Panc1 (cell line): ENCODE measurements at regions not wholly inside any gene's neighbourhood (a gene's known extent, or its start where the extent isn't known, plus 50 kb on each side); places are given as distances from the start of the nearest gene placed in this dataset.
"Not testable (repeated sequence)": the region's sequence is repeated elsewhere in the genome, so short reads cannot be mapped to it uniquely, and the experiment has no call there.

Experiments used
- ATAC-seq: fragments of 200-7000 bp; cut with Tn5 transposase; 2 replicates; pipeline ENCODE4 v1.9.1; 2020; ENCODE audit warnings: mild to moderate bottlenecking, moderate library complexity
- BruUV-seq: library from RNA; stranded (reverse); fragments of 400-500 nt; replicated peaks from 2 replicates; lab custom pipeline; 2021; lab: Mats Ljungman, UMichigan
- CTCF ChIA-PET: fragments of 300-600 bp; sonication (Branson Sonifier 250); formaldehyde crosslinking; loops from one replicate; lab custom pipeline; 2022; ENCODE audit warnings: antibody characterized with exemption; lab: Charles Lee
- POLR2A ChIA-PET: fragments of 300-600 bp; sonication (Branson Sonifier 250); formaldehyde crosslinking; loops from one replicate; lab custom pipeline; 2022; ENCODE audit warnings: antibody characterized with exemption; lab: Charles Lee
- DNase-seq: peaks from one replicate; pipeline ENCODE4 v3.0.0-alpha.2; 2010; ENCODE audit warnings: low read depth, low spot score
- H3K27ac ChIP-seq: 2 replicates; pipeline ENCODE4 v1.5.1; 2011; ENCODE audit warnings: mild to moderate bottlenecking, low read length, inconsistent platforms
- H3K27me3 ChIP-seq: fragments of 200-500 bp; sonication (Bioruptor generic); 2 replicates; pipeline ENCODE4 v1.6.0; 2014; ENCODE audit warnings: low read length, inconsistent platforms; ENCODE audit not compliant: control insufficient read depth, insufficient read depth
- H3K36me3 ChIP-seq: fragments of 200-500 bp; sonication (Bioruptor generic); 2 replicates; pipeline ENCODE4 v1.5.1; 2014; ENCODE audit warnings: inconsistent platforms, mild to moderate bottlenecking, low read length, moderate library complexity; ENCODE audit not compliant: control insufficient read depth, insufficient read depth
- H3K4me1 ChIP-seq: 2 replicates; pipeline ENCODE4 v1.5.1; 2011; ENCODE audit warnings: inconsistent platforms, mild to moderate bottlenecking, low read length, moderate library complexity; ENCODE audit not compliant: control insufficient read depth, insufficient read depth
- H3K4me3 ChIP-seq, 2 experiments: 2 replicates each; pipeline ENCODE4 v1.5.1; 2011 to 2012; ENCODE audit warnings: low read depth in 2 of 2, low read length in 2 of 2, mild to moderate bottlenecking in 2 of 2, inconsistent platforms in 1 of 2, moderate library complexity in 1 of 2
- H3K9me3 ChIP-seq: fragments of 200-500 bp; sonication (Bioruptor generic); 2 replicates; pipeline ENCODE4 v1.5.1; 2014; ENCODE audit warnings: low read depth, mild to moderate bottlenecking, inconsistent platforms, low read length, moderate library complexity; ENCODE audit not compliant: control insufficient read depth, insufficient read depth
- POLR2AphosphoS5 ChIP-seq: IDR thresholded peaks from 2 replicates; pipeline ENCODE4 v1.6.1; 2012; ENCODE audit warnings: mild to moderate bottlenecking, low read depth, low read length, moderate library complexity
- SIN3A ChIP-seq: IDR thresholded peaks from 2 replicates; pipeline ENCODE4 v1.6.1; 2012; ENCODE audit warnings: low read depth, mild to moderate bottlenecking, low read length, moderate library complexity, borderline replicate concordance; ENCODE audit not compliant: insufficient read depth
- TCF7L2 ChIP-seq: IDR thresholded peaks from 2 replicates; pipeline ENCODE4 v1.6.1; 2011; ENCODE audit warnings: mild to moderate bottlenecking, low read depth, low read length, inconsistent platforms
- in situ Hi-C: cut with HindIII; loops from 2 replicates; pipeline ENCODE4 v1.10.0; 2016; ENCODE audit warnings: low sequenced_read_pairs, low pct_unique_long_range_greater_than_20kb
- intact Hi-C: fragments of 100-400 bp; cut with micrococcal nuclease; formaldehyde crosslinking; loops from one replicate; pipeline ENCODE4 v1.10.0; 2022; ENCODE audit not compliant: unreplicated experiment
- TF ChIP-seq, protein P1 (sequence below), 2 experiments: IDR thresholded peaks; 2 replicates each; pipeline ENCODE4 v1.6.1; 2011 to 2012; ENCODE audit warnings: low read depth in 2 of 2, control low read depth in 1 of 2, low read length in 1 of 2, mild to moderate bottlenecking in 1 of 2, moderate library complexity in 1 of 2; ENCODE audit not compliant: insufficient read depth in 1 of 2
- TF ChIP-seq, protein P2 (sequence below): fragments of 450-650 bp; IDR thresholded peaks from 2 replicates; pipeline ENCODE4 v1.5.1; 2017; ENCODE audit warnings: mild to moderate bottlenecking

DNA sequence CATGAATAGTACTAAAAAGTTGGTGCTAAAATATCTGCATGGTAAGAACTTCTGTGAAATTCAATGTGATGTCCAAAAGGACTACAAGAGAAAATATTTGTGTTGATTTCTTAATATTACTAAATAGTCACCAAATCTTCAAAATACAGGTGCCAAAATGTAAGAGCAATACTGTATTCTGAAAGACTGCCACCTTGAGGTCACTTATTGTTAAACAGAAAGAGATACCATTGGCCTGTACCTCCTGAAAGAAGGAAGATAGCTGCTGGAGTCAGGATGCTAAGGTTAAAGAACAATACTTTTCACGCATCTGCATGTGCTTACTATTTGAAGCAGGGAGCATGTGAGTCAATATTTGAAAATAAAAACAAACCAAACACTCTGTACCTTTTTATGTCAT lies 72.0 kb upstream of the LSAMP start:
- H3K27ac ChIP-seq: no peak overlapping the region
- in situ Hi-C loops: no loop called here
- no peak overlapping the region for H3K4me3 ChIP-seq
- ChIA-PET POLR2A (no interaction called here), CTCF (interaction anchor here (0.6 kb wide), 1 partner anchor 22 kb away, joined by 3 read pairs; no protein-coding TSS in a partner anchor)
- no TSS peak for BruUV-seq
- no peak for DNase-seq
- no peaks in the 10 kb centered on the region for H3K27me3 ChIP-seq
- H3K9me3 ChIP-seq: no peaks in the 10 kb centered on the region
- TF ChIP-seq, protein P1, sequence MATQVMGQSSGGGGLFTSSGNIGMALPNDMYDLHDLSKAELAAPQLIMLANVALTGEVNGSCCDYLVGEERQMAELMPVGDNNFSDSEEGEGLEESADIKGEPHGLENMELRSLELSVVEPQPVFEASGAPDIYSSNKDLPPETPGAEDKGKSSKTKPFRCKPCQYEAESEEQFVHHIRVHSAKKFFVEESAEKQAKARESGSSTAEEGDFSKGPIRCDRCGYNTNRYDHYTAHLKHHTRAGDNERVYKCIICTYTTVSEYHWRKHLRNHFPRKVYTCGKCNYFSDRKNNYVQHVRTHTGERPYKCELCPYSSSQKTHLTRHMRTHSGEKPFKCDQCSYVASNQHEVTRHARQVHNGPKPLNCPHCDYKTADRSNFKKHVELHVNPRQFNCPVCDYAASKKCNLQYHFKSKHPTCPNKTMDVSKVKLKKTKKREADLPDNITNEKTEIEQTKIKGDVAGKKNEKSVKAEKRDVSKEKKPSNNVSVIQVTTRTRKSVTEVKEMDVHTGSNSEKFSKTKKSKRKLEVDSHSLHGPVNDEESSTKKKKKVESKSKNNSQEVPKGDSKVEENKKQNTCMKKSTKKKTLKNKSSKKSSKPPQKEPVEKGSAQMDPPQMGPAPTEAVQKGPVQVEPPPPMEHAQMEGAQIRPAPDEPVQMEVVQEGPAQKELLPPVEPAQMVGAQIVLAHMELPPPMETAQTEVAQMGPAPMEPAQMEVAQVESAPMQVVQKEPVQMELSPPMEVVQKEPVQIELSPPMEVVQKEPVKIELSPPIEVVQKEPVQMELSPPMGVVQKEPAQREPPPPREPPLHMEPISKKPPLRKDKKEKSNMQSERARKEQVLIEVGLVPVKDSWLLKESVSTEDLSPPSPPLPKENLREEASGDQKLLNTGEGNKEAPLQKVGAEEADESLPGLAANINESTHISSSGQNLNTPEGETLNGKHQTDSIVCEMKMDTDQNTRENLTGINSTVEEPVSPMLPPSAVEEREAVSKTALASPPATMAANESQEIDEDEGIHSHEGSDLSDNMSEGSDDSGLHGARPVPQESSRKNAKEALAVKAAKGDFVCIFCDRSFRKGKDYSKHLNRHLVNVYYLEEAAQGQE (IDR thresholded peaks at IDR 0.05; ENCODE audit: insufficient read depth in 1 of 2, low read depth in 2 of 2, low read length in 1 of 2): no peak
- TF ChIP-seq, protein P2, sequence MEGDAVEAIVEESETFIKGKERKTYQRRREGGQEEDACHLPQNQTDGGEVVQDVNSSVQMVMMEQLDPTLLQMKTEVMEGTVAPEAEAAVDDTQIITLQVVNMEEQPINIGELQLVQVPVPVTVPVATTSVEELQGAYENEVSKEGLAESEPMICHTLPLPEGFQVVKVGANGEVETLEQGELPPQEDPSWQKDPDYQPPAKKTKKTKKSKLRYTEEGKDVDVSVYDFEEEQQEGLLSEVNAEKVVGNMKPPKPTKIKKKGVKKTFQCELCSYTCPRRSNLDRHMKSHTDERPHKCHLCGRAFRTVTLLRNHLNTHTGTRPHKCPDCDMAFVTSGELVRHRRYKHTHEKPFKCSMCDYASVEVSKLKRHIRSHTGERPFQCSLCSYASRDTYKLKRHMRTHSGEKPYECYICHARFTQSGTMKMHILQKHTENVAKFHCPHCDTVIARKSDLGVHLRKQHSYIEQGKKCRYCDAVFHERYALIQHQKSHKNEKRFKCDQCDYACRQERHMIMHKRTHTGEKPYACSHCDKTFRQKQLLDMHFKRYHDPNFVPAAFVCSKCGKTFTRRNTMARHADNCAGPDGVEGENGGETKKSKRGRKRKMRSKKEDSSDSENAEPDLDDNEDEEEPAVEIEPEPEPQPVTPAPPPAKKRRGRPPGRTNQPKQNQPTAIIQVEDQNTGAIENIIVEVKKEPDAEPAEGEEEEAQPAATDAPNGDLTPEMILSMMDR: peak; percentile 26; the same call in 1 of the 2 replicates
- TF ChIP-seq SIN3A: no peak
- no peak for TF ChIP-seq TCF7L2
- TF ChIP-seq POLR2AphosphoS5: no peak
- ATAC-seq: no peak
- intact Hi-C loops: no loop called here
- no peaks in the 10 kb centered on the region for H3K36me3 ChIP-seq
- H3K4me1 ChIP-seq: no peaks in the 10 kb centered on the region

DNA sequence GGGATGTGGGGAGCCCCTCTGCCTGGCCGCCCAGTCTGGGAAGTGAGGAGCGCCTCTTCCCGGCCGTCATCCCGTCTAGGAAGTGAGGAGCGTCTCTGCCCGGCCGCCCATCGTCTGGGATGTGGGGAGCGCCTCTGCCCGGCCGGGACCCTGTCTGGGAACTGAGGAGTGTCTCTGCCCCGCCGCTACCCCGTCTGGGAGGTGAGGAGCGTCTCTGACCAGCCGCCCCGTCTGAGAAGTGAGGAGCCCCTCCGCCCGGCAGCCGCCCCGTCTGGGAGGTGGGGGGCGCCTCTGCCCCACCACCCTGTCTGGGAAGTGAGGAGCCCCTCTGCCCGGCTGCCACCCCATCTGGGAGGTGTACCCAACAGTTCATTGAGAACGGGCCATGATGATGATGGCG lies 73.8 kb upstream of the LSAMP start:
- H3K4me3 ChIP-seq, intact Hi-C loops, H3K27me3 ChIP-seq, BruUV-seq, DNase-seq, H3K27ac ChIP-seq, in situ Hi-C loops, POLR2A ChIA-PET, H3K9me3 ChIP-seq, H3K4me1 ChIP-seq, ATAC-seq, CTCF ChIA-PET, H3K36me3 ChIP-seq: not testable (repeated sequence)

DNA sequence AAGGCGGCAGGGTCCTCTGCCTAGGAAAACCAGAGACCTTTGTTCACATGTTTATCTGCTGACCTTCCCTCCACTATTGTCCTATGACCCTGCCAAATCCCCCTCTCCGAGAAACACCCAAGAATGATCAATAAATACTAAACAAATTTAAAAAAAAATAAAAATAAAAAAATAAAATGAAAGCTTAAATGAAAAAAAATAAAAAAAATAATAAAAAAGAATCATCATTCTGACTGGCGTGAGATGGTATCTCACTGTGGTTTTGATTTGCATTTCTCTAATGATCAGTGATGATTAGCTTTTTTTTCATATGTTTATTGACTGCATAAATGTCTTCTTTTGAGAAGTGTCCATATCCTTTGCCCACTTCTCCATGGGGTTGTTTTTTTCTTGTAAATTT lies 74.5 kb upstream of the LSAMP start:
- CTCF ChIA-PET, H3K27me3 ChIP-seq, ATAC-seq, H3K4me1 ChIP-seq, in situ Hi-C loops, H3K9me3 ChIP-seq, DNase-seq, H3K4me3 ChIP-seq, H3K36me3 ChIP-seq, intact Hi-C loops, POLR2A ChIA-PET, BruUV-seq, H3K27ac ChIP-seq: not testable (repeated sequence)
